RWPE1 (cell line): ENCODE measurements at regions not wholly inside any gene's neighbourhood (a gene's known extent, or its start where the extent isn't known, plus 50 kb on each side); places are given as distances from the start of the nearest gene placed in this dataset.

Experiments used
- CTCF ChIA-PET: fragments of 350-600 bp; sonication (Branson Sonifier 250); formaldehyde crosslinking; extraction: SDS; loops from one replicate; lab custom pipeline; 2021; lab: Yijun Ruan, JAX
- POLR2A ChIA-PET: fragments of 400-600 bp; formaldehyde crosslinking; extraction: SDS; loops from one replicate; lab custom pipeline; 2020; ENCODE audit warnings: antibody characterized with exemption; ENCODE audit not compliant: low non-redundant PET; lab: Yijun Ruan, JAX
- DNase-seq: peaks from one replicate; pipeline ENCODE4 v3.0.0; 2012; ENCODE audit warnings: low spot score
- H3K27ac ChIP-seq: fragments of 450-650 bp; 2 replicates; pipeline ENCODE4 v1.5.1; 2017
- TF ChIP-seq, protein P1 (sequence below): fragments of 450-650 bp; conservative IDR thresholded peaks from 2 replicates; pipeline ENCODE4 v1.5.1; 2017; ENCODE audit warnings: low read depth, mild to moderate bottlenecking

DNA sequence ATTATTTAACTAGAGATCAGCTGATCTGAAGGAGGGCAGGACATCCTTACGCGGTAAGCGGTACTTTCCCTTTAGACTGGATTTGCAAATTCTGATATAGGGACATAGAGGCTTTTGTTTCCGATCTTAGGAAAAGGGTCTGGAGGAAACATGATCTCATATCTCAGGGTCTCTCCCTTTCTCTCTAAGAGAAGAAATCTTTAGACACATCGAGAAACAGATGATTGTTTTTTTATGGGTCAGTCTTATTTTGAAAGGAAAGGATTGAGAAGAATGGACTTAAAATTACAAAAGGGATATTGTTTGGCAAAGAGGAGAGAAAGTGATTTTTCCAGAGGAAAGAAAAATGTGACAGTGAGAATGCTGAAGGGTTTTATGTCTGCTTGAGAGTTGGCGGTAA, 83.9 kb upstream of the OGFRL1 start:
- CTCF ChIA-PET = no interaction called here
- TF ChIP-seq, protein P1, sequence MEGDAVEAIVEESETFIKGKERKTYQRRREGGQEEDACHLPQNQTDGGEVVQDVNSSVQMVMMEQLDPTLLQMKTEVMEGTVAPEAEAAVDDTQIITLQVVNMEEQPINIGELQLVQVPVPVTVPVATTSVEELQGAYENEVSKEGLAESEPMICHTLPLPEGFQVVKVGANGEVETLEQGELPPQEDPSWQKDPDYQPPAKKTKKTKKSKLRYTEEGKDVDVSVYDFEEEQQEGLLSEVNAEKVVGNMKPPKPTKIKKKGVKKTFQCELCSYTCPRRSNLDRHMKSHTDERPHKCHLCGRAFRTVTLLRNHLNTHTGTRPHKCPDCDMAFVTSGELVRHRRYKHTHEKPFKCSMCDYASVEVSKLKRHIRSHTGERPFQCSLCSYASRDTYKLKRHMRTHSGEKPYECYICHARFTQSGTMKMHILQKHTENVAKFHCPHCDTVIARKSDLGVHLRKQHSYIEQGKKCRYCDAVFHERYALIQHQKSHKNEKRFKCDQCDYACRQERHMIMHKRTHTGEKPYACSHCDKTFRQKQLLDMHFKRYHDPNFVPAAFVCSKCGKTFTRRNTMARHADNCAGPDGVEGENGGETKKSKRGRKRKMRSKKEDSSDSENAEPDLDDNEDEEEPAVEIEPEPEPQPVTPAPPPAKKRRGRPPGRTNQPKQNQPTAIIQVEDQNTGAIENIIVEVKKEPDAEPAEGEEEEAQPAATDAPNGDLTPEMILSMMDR = no peak
- POLR2A ChIA-PET = no interaction called here
- no peak for DNase-seq
- no peak overlapping the region for H3K27ac ChIP-seq

DNA sequence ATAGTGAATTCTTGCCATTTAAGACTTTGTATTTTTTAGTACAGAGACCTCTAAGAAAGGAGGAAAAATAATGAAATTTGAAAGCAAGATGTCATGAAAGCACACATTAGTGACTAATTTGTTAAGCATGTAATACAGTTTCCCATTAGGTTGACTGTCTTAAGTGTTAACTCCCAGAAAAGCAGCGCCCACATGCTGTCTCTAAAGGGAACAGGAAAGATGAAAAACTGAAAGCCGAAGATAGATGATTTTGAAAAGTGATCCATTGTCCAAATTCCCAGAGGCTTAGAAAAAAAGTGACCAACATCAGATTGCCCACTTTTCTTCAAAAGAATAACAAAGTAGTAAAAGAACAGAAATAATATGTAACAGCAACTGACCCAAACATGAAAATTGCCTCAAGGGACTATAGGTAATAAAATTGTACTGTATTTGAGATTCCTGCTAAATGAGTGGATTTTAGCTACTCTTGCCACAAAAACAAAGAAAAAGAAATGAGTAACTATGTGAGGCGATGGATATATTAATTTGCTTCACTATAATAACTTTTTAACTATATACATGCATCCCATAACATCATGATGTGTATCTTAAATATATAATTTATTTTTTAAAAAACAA, 83.2 kb upstream of the OGFRL1 start:
- DNase-seq = no peak
- POLR2A ChIA-PET = no interaction called here
- TF ChIP-seq, protein P1 = no peak
- CTCF ChIA-PET = interaction anchor here (0.6 kb wide), 2 partner anchors 102 to 1104 kb away, joined by 3 to 4 read pairs; no protein-coding TSS in a partner anchor
- no peak overlapping the region for H3K27ac ChIP-seq

DNA sequence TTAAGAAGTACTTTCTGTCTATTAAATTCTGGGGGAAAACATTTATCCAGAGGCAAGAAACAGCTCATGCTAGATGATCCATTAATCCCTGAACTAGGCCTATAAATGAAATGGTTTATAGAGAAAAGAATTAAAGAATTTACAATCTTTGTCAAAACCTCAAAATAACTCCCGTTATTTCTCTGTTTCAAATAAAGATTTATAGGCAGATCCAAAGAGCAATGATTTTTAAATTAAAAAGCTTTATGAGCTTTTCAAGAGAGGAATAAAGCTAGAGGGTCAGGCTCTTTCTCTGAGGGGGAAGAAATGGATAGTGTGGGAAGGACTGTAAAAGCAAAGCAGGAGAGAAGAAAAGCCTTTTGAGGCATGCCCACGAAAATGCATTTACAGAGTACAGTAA, 82.5 kb upstream of the OGFRL1 start:
- H3K27ac ChIP-seq = no peak overlapping the region
- CTCF ChIA-PET = no interaction called here
- TF ChIP-seq, protein P1 = no peak
- POLR2A ChIA-PET = no interaction called here
- DNase-seq = no peak

DNA sequence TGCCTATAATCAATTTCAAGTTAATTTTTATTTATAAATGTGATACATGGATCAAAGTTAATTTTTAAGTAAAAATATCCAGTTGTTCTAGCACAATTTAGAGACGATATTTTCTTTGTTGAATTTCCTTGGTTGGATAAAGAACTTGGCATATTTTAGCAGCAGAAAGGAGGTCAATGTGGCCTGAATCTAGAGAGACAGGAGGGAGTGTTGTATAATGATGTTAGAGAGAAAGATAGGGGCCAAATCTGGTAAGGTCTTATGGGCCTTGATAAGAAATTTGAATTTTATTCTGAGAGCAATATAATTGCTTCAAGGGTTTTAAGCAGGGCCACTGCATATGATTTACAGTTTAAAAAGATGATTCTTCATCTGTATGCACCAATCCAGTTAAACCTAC, 79.4 kb upstream of the OGFRL1 start:
- no peak for DNase-seq
- TF ChIP-seq, protein P1 = no peak
- POLR2A ChIA-PET = no interaction called here
- no peak overlapping the region for H3K27ac ChIP-seq
- CTCF ChIA-PET = no interaction called here

DNA sequence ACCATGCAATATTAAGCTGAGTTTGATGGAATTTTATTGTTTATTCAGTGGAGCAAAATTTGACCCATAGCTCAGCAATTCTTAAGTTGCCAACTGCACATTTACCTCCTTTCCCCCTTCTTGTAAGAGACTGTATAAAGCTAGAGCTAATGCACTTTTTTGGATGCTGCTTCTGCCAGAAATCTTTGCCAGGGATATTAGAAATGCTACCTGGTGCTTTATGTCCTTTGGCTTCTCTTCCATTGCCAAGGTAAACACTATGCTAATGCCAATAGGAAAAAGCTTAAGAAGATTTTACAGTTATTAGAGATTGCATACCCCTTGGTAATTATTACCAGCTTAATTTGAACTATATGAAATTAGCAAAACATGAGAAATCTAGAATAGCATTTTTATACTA, 79.0 kb upstream of the OGFRL1 start:
- no peak overlapping the region for H3K27ac ChIP-seq
- no peak for DNase-seq
- CTCF ChIA-PET = interaction anchor here (1.1 kb wide), 1 partner anchor 156 kb away, joined by 4 read pairs; no protein-coding TSS in a partner anchor
- POLR2A ChIA-PET = no interaction called here
- TF ChIP-seq, protein P1 = no peak

DNA sequence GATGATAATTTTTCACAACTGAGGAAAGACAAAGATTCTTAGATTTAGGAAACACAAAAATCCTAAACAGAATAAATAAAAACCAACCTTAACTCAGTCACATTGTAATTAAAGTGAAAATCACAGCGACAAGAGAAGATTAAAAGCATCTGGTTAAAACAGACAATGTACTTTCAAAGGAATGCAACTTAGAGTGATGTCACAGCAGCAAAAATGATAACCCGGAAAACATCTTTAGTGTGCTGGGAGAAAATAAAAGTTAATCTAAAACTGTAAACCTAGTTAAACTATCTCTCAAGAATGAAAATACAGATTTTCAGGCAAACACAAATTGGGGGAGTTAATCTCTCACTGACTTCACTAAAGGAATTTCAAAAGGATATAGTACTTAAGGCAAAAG, 76.8 kb upstream of the OGFRL1 start:
- H3K27ac ChIP-seq = no peak overlapping the region
- CTCF ChIA-PET = no interaction called here
- POLR2A ChIA-PET = no interaction called here
- no peak for DNase-seq
- TF ChIP-seq, protein P1 = no peak
